Neural progenitor cell (in vitro differentiated cells): ENCODE measurements at regions not wholly inside any gene's neighbourhood (a gene's known extent, or its start where the extent isn't known, plus 50 kb on each side); places are given as distances from the start of the nearest gene placed in this dataset.

Source experiments
- DNase-seq: peaks from one replicate; pipeline ENCODE4 v3.0.0-alpha.2; 2016; ENCODE audit warnings: low spot score
- H2AFZ ChIP-seq: fragments of 200-600 bp; sonication (generic); replicated peaks from 2 replicates; pipeline ENCODE4 v1.6.1; 2016; ENCODE audit warnings: antibody characterized with exemption
- H3F3A ChIP-seq: fragments of 200-600 bp; sonication (generic); 2 replicates; pipeline ENCODE4 v1.6.1; 2016; ENCODE audit warnings: antibody characterized with exemption, low read depth
- H3K27ac ChIP-seq: fragments of 200-600 bp; sonication (generic); 2 replicates; pipeline ENCODE4 v1.5.1; 2016; ENCODE audit warnings: mild to moderate bottlenecking
- H3K27me3 ChIP-seq: fragments of 200-600 bp; sonication (generic); 2 replicates; pipeline ENCODE4 v1.6.1; 2016; ENCODE audit warnings: mild to moderate bottlenecking, moderate library complexity
- H3K36me3 ChIP-seq: fragments of 200-600 bp; sonication (generic); 2 replicates; pipeline ENCODE4 v1.5.1; 2016
- H3K4me1 ChIP-seq: fragments of 200-600 bp; sonication (generic); 2 replicates; pipeline ENCODE4 v1.6.1; 2016; ENCODE audit warnings: mixed run types
- H3K4me2 ChIP-seq: fragments of 200-600 bp; sonication (generic); 2 replicates; pipeline ENCODE4 v1.6.1; 2016
- H3K4me3 ChIP-seq: fragments of 200-600 bp; sonication (generic); 2 replicates; pipeline ENCODE4 v1.5.1; 2016
- H3K79me2 ChIP-seq: fragments of 200-600 bp; sonication (generic); 2 replicates; pipeline ENCODE4 v1.6.1; 2016; ENCODE audit warnings: low read depth
- H3K9ac ChIP-seq: fragments of 200-600 bp; sonication (generic); 2 replicates; pipeline ENCODE4 v1.6.1; 2016
- H3K9me3 ChIP-seq: fragments of 200-600 bp; sonication (generic); 2 replicates; pipeline ENCODE4 v1.5.1; 2016; ENCODE audit warnings: low read depth
- H4K20me1 ChIP-seq: fragments of 200-600 bp; sonication (generic); 2 replicates; pipeline ENCODE4 v1.6.1; 2016; ENCODE audit warnings: low read depth
- H3K27ac Mint-ChIP-seq: 3 replicates; pipeline ENCODE4 v1.8.0; 2021; ENCODE audit warnings: mixed read lengths
- H3K27me3 Mint-ChIP-seq: 2 replicates; pipeline ENCODE4 v1.8.0; 2022; ENCODE audit warnings: low read depth, mild to moderate bottlenecking, inconsistent platforms, moderate library complexity, mixed read lengths; ENCODE audit not compliant: insufficient read depth
- H3K36me3 Mint-ChIP-seq: 3 replicates; pipeline ENCODE4 v1.8.0; 2021; ENCODE audit warnings: mixed read lengths
- H3K4me1 Mint-ChIP-seq: 3 replicates; pipeline ENCODE4 v1.8.0; 2021; ENCODE audit warnings: mixed read lengths
- H3K4me3 Mint-ChIP-seq: 3 replicates; pipeline ENCODE4 v1.8.0; 2021; ENCODE audit warnings: mild to moderate bottlenecking, moderate library complexity, mixed read lengths
- H3K9me3 Mint-ChIP-seq: 3 replicates; pipeline ENCODE4 v1.8.0; 2020; ENCODE audit warnings: mixed read lengths
- CTCF ChIP-seq: fragments of 200-600 bp; sonication (generic); IDR thresholded peaks from 2 replicates; pipeline ENCODE4 v1.5.1; 2017; ENCODE audit warnings: antibody characterized with exemption, mild to moderate bottlenecking
- EZH2 ChIP-seq: fragments of 200-600 bp; sonication (generic); IDR thresholded peaks from 2 replicates; pipeline ENCODE4 v1.6.1; 2017; ENCODE audit warnings: antibody characterized with exemption, mild to moderate bottlenecking, moderate library complexity
- EZH2phosphoT487 ChIP-seq: fragments of 200-600 bp; sonication (generic); IDR thresholded peaks from 2 replicates; pipeline ENCODE4 v1.6.1; 2017; ENCODE audit warnings: antibody characterized with exemption

- Histone ChIP-seq H3K27ac (no peak overlapping the region), H2AFZ (no peak overlapping the region), H3K4me1 (no peaks in the 10 kb centered on the region), H4K20me1 (no peaks in the 10 kb centered on the region), H3F3A (no peaks in the 10 kb centered on the region), H3K4me3 (no peak overlapping the region), H3K4me2 (no peak overlapping the region), H3K27me3 (no peaks in the 10 kb centered on the region), H3K9me3 (no peaks in the 10 kb centered on the region), H3K79me2 (no peaks in the 10 kb centered on the region), H3K36me3 (no peaks in the 10 kb centered on the region), H3K9ac (no peak overlapping the region)
- Mint-ChIP-seq H3K27me3 (no peaks in the 10 kb centered on the region), H3K27ac (no peak overlapping the region), H3K4me1 (peaks cover 10% of the 10 kb centered on the region), H3K9me3 (no peaks in the 10 kb centered on the region), H3K36me3 (no peaks in the 10 kb centered on the region), H3K4me3 (no peak overlapping the region)
- DNase-seq = no peak
- TF ChIP-seq EZH2 = no peak
- TF ChIP-seq EZH2phosphoT487 = no peak
- no peak for TF ChIP-seq CTCF
Observed at GRCh38 chr3:96324087-96324486, 490.3 kb upstream of the EPHA6 start.

GRCh38 chr3:96330795-96331194, 483.6 kb upstream of the EPHA6 start:
- Histone ChIP-seq H3K4me1 (no peaks in the 10 kb centered on the region), H4K20me1 (no peaks in the 10 kb centered on the region), H3K9ac (no peak overlapping the region), H3K36me3 (no peaks in the 10 kb centered on the region), H3K27ac (no peak overlapping the region), H3F3A (no peaks in the 10 kb centered on the region), H3K4me2 (no peak overlapping the region), H3K9me3 (no peaks in the 10 kb centered on the region), H3K4me3 (no peak overlapping the region), H2AFZ (no peak overlapping the region), H3K27me3 (no peaks in the 10 kb centered on the region), H3K79me2 (no peaks in the 10 kb centered on the region)
- DNase-seq = no peak
- H3K9me3 Mint-ChIP-seq = no peaks in the 10 kb centered on the region
- peaks cover 3% of the 10 kb centered on the region for H3K27me3 Mint-ChIP-seq
- TF ChIP-seq EZH2 (no peak), CTCF (no peak), EZH2phosphoT487 (no peak)
- no peak overlapping the region for H3K4me3 Mint-ChIP-seq
- peaks cover 10% of the 10 kb centered on the region for H3K4me1 Mint-ChIP-seq
- no peaks in the 10 kb centered on the region for H3K36me3 Mint-ChIP-seq
- no peak overlapping the region for H3K27ac Mint-ChIP-seq

GRCh38 chr3:96331341-96331740, 483.1 kb upstream of the EPHA6 start:
- Mint-ChIP-seq H3K27me3 (peaks cover 3% of the 10 kb centered on the region), H3K27ac (no peak overlapping the region), H3K4me1 (peaks cover 10% of the 10 kb centered on the region), H3K36me3 (no peaks in the 10 kb centered on the region), H3K9me3 (no peaks in the 10 kb centered on the region), H3K4me3 (no peak overlapping the region)
- no peak overlapping the region for H3K4me2 ChIP-seq
- H3K9ac ChIP-seq = no peak overlapping the region
- no peak for DNase-seq
- H2AFZ ChIP-seq = no peak overlapping the region
- no peak overlapping the region for H3K27ac ChIP-seq
- no peaks in the 10 kb centered on the region for H3K4me1 ChIP-seq
- TF ChIP-seq EZH2phosphoT487 = no peak
- TF ChIP-seq EZH2 = no peak
- peak; percentile 17 for TF ChIP-seq CTCF
- no peaks in the 10 kb centered on the region for H3K36me3 ChIP-seq
- H3K4me3 ChIP-seq = no peak overlapping the region
- no peaks in the 10 kb centered on the region for H3K79me2 ChIP-seq
- H3F3A ChIP-seq = no peaks in the 10 kb centered on the region
- no peaks in the 10 kb centered on the region for H3K27me3 ChIP-seq
- H4K20me1 ChIP-seq = no peaks in the 10 kb centered on the region
- H3K9me3 ChIP-seq = no peaks in the 10 kb centered on the region

GRCh38 chr3:96334779-96335178, 479.6 kb upstream of the EPHA6 start:
- H3K9me3 ChIP-seq = no peaks in the 10 kb centered on the region
- no peak for DNase-seq
- no peaks in the 10 kb centered on the region for H3K79me2 ChIP-seq
- Mint-ChIP-seq H3K9me3 (no peaks in the 10 kb centered on the region), H3K4me1 (no peaks in the 10 kb centered on the region), H3K36me3 (no peaks in the 10 kb centered on the region), H3K4me3 (no peak overlapping the region), H3K27me3 (peaks cover 3% of the 10 kb centered on the region), H3K27ac (no peak overlapping the region)
- no peaks in the 10 kb centered on the region for H3K36me3 ChIP-seq
- H3K4me2 ChIP-seq = no peak overlapping the region
- H3K9ac ChIP-seq = no peak overlapping the region
- no peak overlapping the region for H3K27ac ChIP-seq
- H3K4me1 ChIP-seq = no peaks in the 10 kb centered on the region
- H3K4me3 ChIP-seq = no peak overlapping the region
- no peaks in the 10 kb centered on the region for H4K20me1 ChIP-seq
- no peak overlapping the region for H2AFZ ChIP-seq
- no peak for TF ChIP-seq EZH2
- no peak for TF ChIP-seq CTCF
- TF ChIP-seq EZH2phosphoT487 = no peak
- no peaks in the 10 kb centered on the region for H3F3A ChIP-seq
- H3K27me3 ChIP-seq = no peaks in the 10 kb centered on the region
